Astrocyte of the cerebellum (primary cell): ENCODE measurements at regions not wholly inside any gene's neighbourhood (a gene's known extent, or its start where the extent isn't known, plus 50 kb on each side); places are given as distances from the start of the nearest gene placed in this dataset.
"Not testable (repeated sequence)": the region's sequence is repeated elsewhere in the genome, so short reads cannot be mapped to it uniquely, and the experiment has no call there.

Source experiments
- DNase-seq: peaks from one replicate; pipeline ENCODE4 v3.0.0-alpha.2; 2011; ENCODE audit warnings: low read depth
- H3K4me3 ChIP-seq: 2 replicates; pipeline ENCODE4 v1.5.1; 2011; ENCODE audit warnings: mild to moderate bottlenecking, low read depth, low read length, moderate library complexity
- CTCF ChIP-seq: IDR thresholded peaks from 2 replicates; pipeline ENCODE4 v1.5.1; 2012; ENCODE audit warnings: low read length, low read depth, moderate library complexity, mild to moderate bottlenecking; ENCODE audit errors: missing control alignments
- in situ Hi-C: cut with HindIII; loops from 2 replicates; pipeline ENCODE4 v1.10.0; 2017; ENCODE audit warnings: low sequenced_read_pairs

DNA sequence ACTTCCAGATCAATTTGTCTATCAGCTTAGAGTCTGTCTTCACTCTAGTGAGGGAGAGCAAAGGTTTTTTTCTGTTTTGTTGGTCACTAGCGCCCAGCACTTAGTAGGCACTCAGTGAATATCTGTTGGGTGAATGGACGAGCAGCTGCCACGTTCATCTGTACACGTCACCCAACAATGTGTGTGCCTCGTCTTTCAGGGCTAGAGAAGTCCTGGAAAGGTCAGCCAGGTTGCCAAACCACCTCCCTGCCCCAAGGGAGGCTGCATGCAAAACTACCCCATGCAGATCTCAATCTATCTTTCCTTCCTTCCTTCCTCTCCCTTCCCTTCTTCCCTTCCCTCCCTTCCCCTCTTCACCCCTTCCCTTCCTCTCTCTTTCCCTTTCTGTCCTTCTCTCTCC lies 340.9 kb downstream of the SOX9 start:
- no peak for DNase-seq
- TF ChIP-seq CTCF = no peak
- no peak overlapping the region for H3K4me3 ChIP-seq
- in situ Hi-C loops = no loop called here

DNA sequence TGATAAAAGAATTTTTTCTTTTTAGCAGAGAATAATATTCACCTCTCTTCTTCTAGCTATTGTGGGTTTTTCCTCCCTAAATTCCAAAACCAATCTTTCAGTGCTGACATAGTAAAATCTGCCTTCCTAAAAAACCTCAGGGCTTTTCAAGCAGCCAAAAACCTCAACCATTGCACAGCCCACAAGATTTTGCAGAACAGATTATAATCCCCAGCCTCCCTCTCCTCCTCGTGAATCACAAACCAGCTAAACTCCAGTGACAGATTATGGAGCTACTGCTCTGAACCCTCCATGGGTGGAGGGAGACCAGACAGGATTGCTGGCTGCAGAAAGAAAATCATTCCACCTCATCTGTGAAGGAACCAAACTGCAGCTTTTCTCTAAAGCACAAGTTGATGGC lies 341.6 kb downstream of the SOX9 start:
- in situ Hi-C loops = no loop called here
- H3K4me3 ChIP-seq = no peak overlapping the region
- TF ChIP-seq CTCF = no peak
- DNase-seq = no peak

DNA sequence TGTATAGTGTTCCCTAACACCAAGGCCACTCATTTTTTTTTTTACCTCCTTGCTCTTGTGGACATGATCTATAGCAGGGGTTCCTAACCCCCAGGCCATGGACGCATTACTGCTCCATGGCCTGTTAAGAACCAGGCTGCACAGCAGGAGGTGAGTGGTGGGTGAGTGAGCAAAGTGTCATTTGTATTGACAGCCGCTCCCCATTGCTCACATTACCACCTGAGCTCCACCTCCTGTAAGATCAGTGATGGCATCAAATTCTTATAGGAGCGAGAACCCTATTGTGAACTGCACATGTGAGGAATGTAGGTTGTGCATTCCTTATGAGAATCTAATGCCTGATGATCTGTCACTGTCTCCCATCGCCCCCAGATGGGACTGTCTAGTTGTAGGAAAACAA lies 342.0 kb downstream of the SOX9 start:
- in situ Hi-C loops = no loop called here
- no peak for TF ChIP-seq CTCF
- no peak overlapping the region for H3K4me3 ChIP-seq
- DNase-seq = no peak

GRCh38 chr17:72463287-72464102 lies 342.7 kb downstream of the SOX9 start:
- no peak overlapping the region for H3K4me3 ChIP-seq
- DNase-seq = no peak
- in situ Hi-C loops = no loop called here
- TF ChIP-seq CTCF = no peak

DNA sequence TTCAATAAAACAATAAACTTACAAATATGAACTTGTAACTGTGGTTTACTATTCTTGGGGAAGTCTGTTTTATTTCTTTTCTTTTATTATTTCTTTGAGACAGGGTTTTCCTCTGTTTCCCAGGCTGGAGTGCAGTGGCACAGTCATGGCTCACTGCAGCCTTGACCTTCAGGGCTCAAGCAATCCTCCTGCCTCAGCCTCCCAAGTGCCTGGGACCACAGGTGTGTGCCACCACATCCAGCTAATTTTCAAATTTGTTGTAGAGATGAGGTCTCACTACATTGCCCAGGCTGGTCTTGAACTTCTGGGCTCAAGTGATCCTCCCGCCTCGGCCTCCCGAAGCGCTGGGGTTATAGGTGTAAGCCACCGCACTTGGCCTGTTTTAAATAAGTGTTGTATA lies 343.4 kb downstream of the SOX9 start:
- in situ Hi-C loops, DNase-seq, H3K4me3 ChIP-seq: not testable (repeated sequence)

DNA sequence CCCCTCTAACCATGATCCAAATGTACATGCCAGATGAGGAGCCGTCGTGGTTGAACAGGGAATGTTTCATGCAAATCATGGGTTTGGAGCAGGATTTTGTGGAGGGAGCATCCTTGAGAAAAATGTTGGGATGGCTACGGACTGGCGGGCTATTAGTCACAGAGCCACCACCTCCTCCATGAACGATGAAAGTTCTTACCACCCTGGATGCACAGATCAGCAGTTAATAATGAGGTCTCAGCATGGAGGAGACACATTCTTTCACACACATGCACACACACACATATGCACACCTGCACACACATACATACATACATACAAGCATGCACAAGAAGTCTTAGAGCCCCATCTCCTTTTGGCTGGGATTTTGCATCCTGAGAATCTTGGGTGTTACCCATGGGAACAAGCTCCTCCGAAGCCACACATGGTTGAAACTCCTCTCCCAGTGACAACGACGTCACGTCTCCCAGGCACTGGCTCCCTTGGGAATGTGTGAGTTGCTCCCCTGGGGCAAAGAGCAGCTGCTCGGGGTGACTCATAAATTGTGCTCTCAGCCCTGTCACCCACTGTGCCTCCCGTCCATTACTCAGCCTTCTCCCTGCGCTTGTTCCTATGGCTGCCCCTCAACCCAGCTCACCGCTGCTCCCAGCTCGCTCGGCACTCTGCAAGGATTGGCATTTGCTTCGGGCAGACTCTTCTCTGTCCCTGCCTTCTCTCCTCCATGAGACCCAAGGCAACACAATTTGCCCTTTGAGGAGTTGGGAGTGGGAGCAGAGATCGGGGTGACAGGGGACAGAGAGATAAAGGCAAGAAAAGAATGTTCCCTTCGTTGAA lies 344.6 kb downstream of the SOX9 start:
- no peak for TF ChIP-seq CTCF
- no peak overlapping the region for H3K4me3 ChIP-seq
- DNase-seq = no peak
- in situ Hi-C loops = no loop called here

GRCh38 chr17:72466199-72466598 lies 345.4 kb downstream of the SOX9 start:
- in situ Hi-C loops = no loop called here
- no peak overlapping the region for H3K4me3 ChIP-seq
- DNase-seq = no peak
- no peak for TF ChIP-seq CTCF
